DND-41 (cell line): ENCODE measurements at regions not wholly inside any gene's neighbourhood (a gene's known extent, or its start where the extent isn't known, plus 50 kb on each side); places are given as distances from the start of the nearest gene placed in this dataset.

Experiments
- ATAC-seq: fragments of 200-7000 bp; cut with Tn5 transposase; 3 replicates; pipeline ENCODE4 v1.9.1; 2021; ENCODE audit warnings: low read depth; ENCODE audit not compliant: insufficient read depth
- DNase-seq: peaks from one replicate; pipeline ENCODE4 v3.0.0-alpha.2; 2020
- H2AFZ ChIP-seq: 2 replicates; pipeline ENCODE4 v1.6.0; 2012; ENCODE audit warnings: low read depth, low read length
- H3K27ac ChIP-seq: 2 replicates; pipeline ENCODE4 v1.5.1; 2012; ENCODE audit warnings: low read length, inconsistent platforms
- H3K27me3 ChIP-seq: fragments of 200-600 bp; sonication (generic); 2 replicates; pipeline ENCODE4 v1.6.0; 2012; ENCODE audit warnings: low read length, mild to moderate bottlenecking, inconsistent platforms; ENCODE audit not compliant: insufficient read depth, poor library complexity
- H3K36me3 ChIP-seq: 2 replicates; pipeline ENCODE4 v1.5.1; 2012; ENCODE audit warnings: low read length, inconsistent platforms; ENCODE audit not compliant: insufficient read depth
- H3K4me1 ChIP-seq: 2 replicates; pipeline ENCODE4 v1.5.1; 2012; ENCODE audit warnings: mild to moderate bottlenecking, low read length; ENCODE audit not compliant: insufficient read depth
- H3K4me2 ChIP-seq: 2 replicates; pipeline ENCODE4 v1.6.0; 2012; ENCODE audit warnings: mild to moderate bottlenecking, moderate library complexity, low read length, inconsistent platforms; ENCODE audit not compliant: insufficient read depth
- H3K4me3 ChIP-seq, 2 experiments: fragments of 200-600 bp in 1 of 2; shearing (Covaris generic) in 1 of 2; 2 replicates each; pipeline ENCODE4 v1.5.1; 2012 to 2016; ENCODE audit warnings: inconsistent platforms in 2 of 2, low read length in 2 of 2, mild to moderate bottlenecking in 2 of 2, low read depth in 1 of 2, moderate library complexity in 1 of 2
- H3K79me2 ChIP-seq: 2 replicates; pipeline ENCODE4 v1.6.0; 2012; ENCODE audit warnings: low read length, inconsistent platforms; ENCODE audit not compliant: insufficient read depth
- H3K9ac ChIP-seq: 2 replicates; pipeline ENCODE4 v1.6.0; 2012; ENCODE audit warnings: low read depth, mild to moderate bottlenecking, inconsistent platforms, low read length, moderate library complexity
- H3K9me3 ChIP-seq: 2 replicates; pipeline ENCODE4 v1.5.1; 2012; ENCODE audit warnings: low read length, moderate library complexity, mild to moderate bottlenecking, inconsistent platforms; ENCODE audit not compliant: insufficient read depth, severe bottlenecking
- H4K20me1 ChIP-seq: 2 replicates; pipeline ENCODE4 v1.6.0; 2012; ENCODE audit warnings: low read length; ENCODE audit not compliant: insufficient read depth
- CTCF ChIP-seq: IDR thresholded peaks from 2 replicates; pipeline ENCODE4 v1.5.1; 2012; ENCODE audit warnings: borderline replicate concordance, low read length, moderate library complexity, mild to moderate bottlenecking; ENCODE audit not compliant: poor library complexity, severe bottlenecking; ENCODE audit errors: extremely low read depth
- EZH2 ChIP-seq: IDR thresholded peaks from 3 replicates; pipeline ENCODE4 v1.6.1; 2012; ENCODE audit warnings: borderline replicate concordance, low read depth, mild to moderate bottlenecking, moderate library complexity, low read length, inconsistent platforms; ENCODE audit not compliant: severe bottlenecking

GRCh38 chr2:56739413-56739812 lies 555.6 kb downstream of the CCDC85A start:
- no peak overlapping the region for H3K4me3 ChIP-seq
- H4K20me1 ChIP-seq = no peaks in the 10 kb centered on the region
- TF ChIP-seq CTCF = no peak
- TF ChIP-seq EZH2 = no peak
- H3K79me2 ChIP-seq = no peaks in the 10 kb centered on the region
- no peak overlapping the region for H2AFZ ChIP-seq
- ATAC-seq (no peak), DNase-seq (no peak)
- no peaks in the 10 kb centered on the region for H3K27me3 ChIP-seq
- H3K27ac ChIP-seq = no peak overlapping the region
- no peak overlapping the region for H3K9ac ChIP-seq
- H3K4me1 ChIP-seq = no peaks in the 10 kb centered on the region
- H3K9me3 ChIP-seq = no peaks in the 10 kb centered on the region
- H3K4me2 ChIP-seq = no peak overlapping the region
- no peaks in the 10 kb centered on the region for H3K36me3 ChIP-seq

GRCh38 chr2:56741601-56742102 lies 557.9 kb downstream of the CCDC85A start:
- H3K4me3 ChIP-seq = no peak overlapping the region

GRCh38 chr2:56743807-56744206 lies 560.0 kb downstream of the CCDC85A start:
- Histone ChIP-seq H3K9me3 (no peaks in the 10 kb centered on the region), H3K27me3 (no peaks in the 10 kb centered on the region), H2AFZ (no peak overlapping the region), H3K27ac (no peak overlapping the region), H3K36me3 (no peaks in the 10 kb centered on the region), H3K9ac (no peak overlapping the region), H4K20me1 (no peaks in the 10 kb centered on the region), H3K4me3 (no peak overlapping the region), H3K4me1 (no peaks in the 10 kb centered on the region), H3K79me2 (no peaks in the 10 kb centered on the region), H3K4me2 (no peak overlapping the region)
- DNase-seq = no peak
- TF ChIP-seq CTCF = no peak
- TF ChIP-seq EZH2 = no peak
- ATAC-seq = no peak

More at GRCh38 chr2:56741601-56742102, 557.9 kb downstream of the CCDC85A start:
- DNase-seq (no peak), ATAC-seq (no peak)
- H3K79me2 ChIP-seq = no peaks in the 10 kb centered on the region
- H3K36me3 ChIP-seq = no peaks in the 10 kb centered on the region
- TF ChIP-seq EZH2 (no peak), CTCF (no peak)
- H3K4me2 ChIP-seq = no peak overlapping the region
- no peak overlapping the region for H3K9ac ChIP-seq
- no peaks in the 10 kb centered on the region for H3K4me1 ChIP-seq
- H3K9me3 ChIP-seq = no peaks in the 10 kb centered on the region
- H2AFZ ChIP-seq = no peak overlapping the region
- no peaks in the 10 kb centered on the region for H4K20me1 ChIP-seq
- no peak overlapping the region for H3K27ac ChIP-seq
- no peaks in the 10 kb centered on the region for H3K27me3 ChIP-seq
